GM10248 (cell line): ENCODE measurements at regions not wholly inside any gene's neighbourhood (a gene's known extent, or its start where the extent isn't known, plus 50 kb on each side); places are given as distances from the start of the nearest gene placed in this dataset.
"Not testable (repeated sequence)": the region's sequence is repeated elsewhere in the genome, so short reads cannot be mapped to it uniquely, and the experiment has no call there.

Source experiments
- CTCF ChIA-PET: fragments of 300-600 bp; sonication (Branson Sonifier 250); formaldehyde crosslinking; extraction: SDS; loops from one replicate; lab custom pipeline; 2021; ENCODE audit warnings: antibody characterized with exemption; lab: Yijun Ruan, JAX
- POLR2A ChIA-PET: fragments of 350-650 bp; sonication (Branson Sonifier 250); formaldehyde crosslinking; extraction: SDS; loops from one replicate; lab custom pipeline; 2020; ENCODE audit warnings: antibody characterized with exemption; lab: Yijun Ruan, JAX
- DNase-seq: peaks from one replicate; pipeline ENCODE4 v3.0.0; 2012; ENCODE audit errors: extremely low spot score
- TF ChIP-seq, protein P1 (sequence below): IDR thresholded peaks from 2 replicates; pipeline ENCODE4 v1.5.1; 2012; ENCODE audit warnings: mild to moderate bottlenecking, low read depth; ENCODE audit errors: extremely low read depth, missing control alignments, control extremely low read depth

GRCh38 chr10:37733822-37734221 is 123.6 kb downstream of the ZNF248 start:
- TF ChIP-seq, protein P1, sequence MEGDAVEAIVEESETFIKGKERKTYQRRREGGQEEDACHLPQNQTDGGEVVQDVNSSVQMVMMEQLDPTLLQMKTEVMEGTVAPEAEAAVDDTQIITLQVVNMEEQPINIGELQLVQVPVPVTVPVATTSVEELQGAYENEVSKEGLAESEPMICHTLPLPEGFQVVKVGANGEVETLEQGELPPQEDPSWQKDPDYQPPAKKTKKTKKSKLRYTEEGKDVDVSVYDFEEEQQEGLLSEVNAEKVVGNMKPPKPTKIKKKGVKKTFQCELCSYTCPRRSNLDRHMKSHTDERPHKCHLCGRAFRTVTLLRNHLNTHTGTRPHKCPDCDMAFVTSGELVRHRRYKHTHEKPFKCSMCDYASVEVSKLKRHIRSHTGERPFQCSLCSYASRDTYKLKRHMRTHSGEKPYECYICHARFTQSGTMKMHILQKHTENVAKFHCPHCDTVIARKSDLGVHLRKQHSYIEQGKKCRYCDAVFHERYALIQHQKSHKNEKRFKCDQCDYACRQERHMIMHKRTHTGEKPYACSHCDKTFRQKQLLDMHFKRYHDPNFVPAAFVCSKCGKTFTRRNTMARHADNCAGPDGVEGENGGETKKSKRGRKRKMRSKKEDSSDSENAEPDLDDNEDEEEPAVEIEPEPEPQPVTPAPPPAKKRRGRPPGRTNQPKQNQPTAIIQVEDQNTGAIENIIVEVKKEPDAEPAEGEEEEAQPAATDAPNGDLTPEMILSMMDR, result no peak
- CTCF ChIA-PET, result no interaction called here

GRCh38 chr10:37732685-37733084 is 124.7 kb downstream of the ZNF248 start:
- TF ChIP-seq, protein P1, result no peak
- DNase-seq, result no peak
- ChIA-PET POLR2A (no interaction called here), CTCF (interaction anchor here (0.9 kb wide), 1 partner anchor 8 kb away, joined by 3 read pairs; no protein-coding TSS in a partner anchor)

More at GRCh38 chr10:37733822-37734221, 123.6 kb downstream of the ZNF248 start:
- POLR2A ChIA-PET, result no interaction called here
- no peak for DNase-seq

GRCh38 chr10:37728830-37729229 is 128.6 kb downstream of the ZNF248 start:
- DNase-seq, result no peak
- TF ChIP-seq, protein P1, result no peak
- POLR2A ChIA-PET, result no interaction called here
- CTCF ChIA-PET, result no interaction called here

GRCh38 chr10:37727491-37728352 is 129.7 kb downstream of the ZNF248 start:
- POLR2A ChIA-PET, result no interaction called here
- CTCF ChIA-PET, result no interaction called here
- TF ChIP-seq, protein P1, result no peak
- no peak for DNase-seq

DNA sequence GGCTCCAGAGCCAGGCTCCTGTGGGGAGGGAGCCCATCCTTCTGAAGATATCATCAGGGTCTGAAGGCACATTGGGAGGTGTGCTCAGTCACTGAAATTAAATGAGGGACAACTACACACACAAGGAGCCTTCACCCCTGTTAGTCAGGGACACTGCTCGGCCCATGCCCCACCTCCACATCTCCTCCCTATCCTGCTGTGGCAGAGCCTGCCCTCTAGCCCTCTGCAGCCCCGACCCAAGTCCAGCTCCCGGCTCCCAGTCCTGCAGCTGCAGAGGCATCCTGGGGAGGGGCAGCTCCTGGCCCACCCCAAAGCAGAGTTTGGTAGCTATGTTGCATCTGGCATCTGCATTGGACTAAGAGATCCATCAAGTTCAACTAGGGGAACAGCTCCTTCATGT is 136.3 kb downstream of the ZNF248 start:
- TF ChIP-seq, protein P1, result no peak
- no peak for DNase-seq
- ChIA-PET POLR2A (no interaction called here), CTCF (no interaction called here)

DNA sequence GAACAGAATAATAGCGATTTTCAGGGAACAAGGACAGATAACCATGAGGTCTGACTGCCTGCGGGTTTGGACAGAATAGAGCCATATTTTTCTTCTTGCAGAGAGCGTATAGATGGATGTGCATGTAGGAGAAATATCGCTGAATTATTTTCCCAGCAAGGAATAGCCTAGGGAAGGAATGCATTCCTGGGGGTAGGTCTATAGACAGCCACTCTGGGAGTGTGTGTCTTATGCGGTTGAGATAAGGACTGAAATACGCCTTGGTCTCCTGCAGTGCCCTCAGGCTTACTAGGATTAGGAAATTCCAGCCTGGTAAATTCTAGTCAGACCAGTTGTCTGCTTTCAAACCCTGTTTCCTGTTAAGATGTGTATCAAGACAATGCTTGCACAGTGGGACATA is 139.3 kb downstream of the ZNF248 start:
- DNase-seq, CTCF ChIA-PET, POLR2A ChIA-PET: not testable (repeated sequence)

DNA sequence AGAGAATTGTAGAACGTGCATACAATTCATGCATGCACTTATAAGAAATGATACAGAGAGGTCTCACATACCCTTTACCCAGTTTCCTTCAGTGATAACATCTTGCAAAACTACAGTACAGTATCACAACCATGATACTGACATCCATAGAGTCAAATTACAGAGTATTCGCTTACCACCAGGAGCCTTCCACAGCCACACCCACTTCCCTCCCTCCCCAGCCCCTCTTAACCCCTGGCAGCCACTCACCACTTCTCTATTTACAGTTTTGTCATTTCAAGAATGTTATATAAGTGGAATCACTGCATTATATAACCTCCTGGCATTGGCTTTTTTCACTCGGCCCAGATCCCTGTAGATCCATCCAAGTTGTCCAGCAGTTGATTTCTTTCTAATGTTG is 143.8 kb downstream of the ZNF248 start:
- ChIA-PET CTCF (interaction anchor here (1.3 kb wide), 1 partner anchor 41 kb away, joined by 3 read pairs; no protein-coding TSS in a partner anchor), POLR2A (no interaction called here)
- no peak for DNase-seq
- TF ChIP-seq, protein P1, result no peak
